T47D (cell line): ENCODE measurements at regions not wholly inside any gene's neighbourhood (a gene's known extent, or its start where the extent isn't known, plus 50 kb on each side); places are given as distances from the start of the nearest gene placed in this dataset.

Experiments used
- DNase-seq, 2 experiments: peaks; one replicate each; pipeline versions ENCODE4 v3.0.0 to v3.0.0-alpha.2; 2011 to 2012; ENCODE audit warnings: low read depth in 1 of 2, low spot score in 1 of 2
- JUND ChIP-seq: IDR thresholded peaks from 2 replicates; pipeline ENCODE4 v1.6.1; 2012; ENCODE audit warnings: low read depth
- in situ Hi-C: cut with HindIII; loops from 2 replicates; pipeline ENCODE4 v1.10.0; 2016; ENCODE audit warnings: low sequenced_read_pairs, low pct_unique_long_range_greater_than_20kb

GRCh38 chr3:180383332-180384020 is 218.5 kb upstream of the TTC14 start:
- DNase-seq: peak in 1 of 2 experiments; percentile 28
- TF ChIP-seq JUND: no peak
- in situ Hi-C loops: no loop called here

DNA sequence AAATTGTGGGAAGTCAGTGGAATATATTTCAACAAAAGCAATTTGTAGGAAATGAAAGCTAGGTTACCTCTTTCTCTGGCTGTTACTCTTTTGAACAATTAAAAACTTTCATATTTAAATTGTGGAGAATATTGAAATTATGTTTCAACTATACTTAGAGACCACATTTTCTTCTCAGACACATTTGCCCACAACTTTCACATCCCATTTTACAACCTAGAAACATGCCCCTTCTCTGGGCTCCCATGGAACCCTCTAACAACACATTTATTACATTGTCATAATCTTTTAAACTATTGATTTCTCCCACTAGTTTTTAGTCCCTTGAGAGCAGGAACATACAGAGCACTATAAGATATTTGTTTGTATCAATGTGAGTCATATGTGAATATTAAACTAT is 211.7 kb upstream of the TTC14 start:
- no peak for DNase-seq
- in situ Hi-C loops: no loop called here
- no peak for TF ChIP-seq JUND

DNA sequence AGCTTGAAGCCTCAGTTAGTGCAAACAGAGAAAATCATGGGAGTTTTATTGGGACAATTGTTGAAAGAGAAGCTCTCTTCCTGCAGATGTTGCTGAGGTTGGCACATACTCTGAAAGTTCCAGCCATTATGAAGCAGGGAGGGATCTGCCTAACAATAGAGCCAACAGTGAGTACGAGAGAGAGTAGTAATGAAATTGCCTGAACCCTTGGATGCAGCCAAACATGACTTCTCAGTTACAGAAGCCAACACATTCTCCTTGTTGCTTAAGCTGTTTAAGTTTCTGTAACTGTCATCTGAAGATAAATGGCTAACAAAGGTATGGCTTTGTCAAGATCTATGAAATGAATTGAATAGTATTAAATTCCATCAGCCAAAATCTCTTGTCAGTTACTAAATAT is 211.0 kb upstream of the TTC14 start:
- TF ChIP-seq JUND: no peak
- in situ Hi-C loops: no loop called here
- DNase-seq: no peak

GRCh38 chr3:180401226-180401625 is 200.7 kb upstream of the TTC14 start:
- in situ Hi-C loops: no loop called here
- TF ChIP-seq JUND: no peak
- no peak for DNase-seq

GRCh38 chr3:180402471-180403073 is 199.4 kb upstream of the TTC14 start:
- DNase-seq: no peak
- in situ Hi-C loops: no loop called here
- TF ChIP-seq JUND: no peak

- TF ChIP-seq JUND: no peak
- in situ Hi-C loops: no loop called here
- no peak for DNase-seq
These were observed 198.8 kb upstream of the TTC14 start for GRCh38 chr3:180403156-180403555.

DNA sequence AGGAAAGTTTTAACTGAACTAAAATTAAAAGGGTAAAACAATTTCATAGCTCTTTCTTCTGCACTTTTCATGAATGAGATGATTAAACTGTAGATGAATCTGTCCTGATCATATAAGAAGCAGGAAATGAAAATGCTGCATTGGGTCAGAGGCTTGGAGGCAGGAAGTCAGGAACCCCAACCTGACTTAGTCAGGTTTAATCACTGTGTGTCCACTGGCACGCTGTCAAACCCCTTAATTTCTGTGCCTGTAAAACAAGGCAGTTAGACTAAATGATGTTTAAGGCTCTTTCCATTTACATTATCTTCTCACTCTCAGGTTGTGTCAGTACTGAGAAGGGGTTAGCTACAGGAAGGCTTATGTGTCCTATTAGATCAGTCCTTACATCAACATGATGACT is 193.3 kb upstream of the TTC14 start:
- in situ Hi-C loops: no loop called here
- no peak for TF ChIP-seq JUND
- no peak for DNase-seq

DNA sequence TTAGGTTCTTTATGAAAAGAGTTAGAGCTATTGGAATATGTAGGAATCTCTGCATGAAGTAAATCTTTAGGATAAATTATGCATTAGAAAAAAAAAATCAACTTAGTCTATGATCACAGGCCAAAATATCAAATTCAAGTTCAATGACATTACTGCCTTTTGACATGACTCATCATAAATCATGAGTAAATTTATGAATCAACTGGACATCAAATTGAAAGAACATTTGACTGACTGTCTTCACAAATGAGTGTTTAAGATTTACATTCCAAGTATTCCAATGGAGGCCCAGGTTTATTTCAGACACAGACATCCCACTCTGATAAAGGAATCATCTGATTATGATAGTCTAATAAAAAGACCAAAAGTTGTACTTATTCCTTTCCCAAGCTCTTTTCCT is 192.8 kb upstream of the TTC14 start:
- TF ChIP-seq JUND: no peak
- no peak for DNase-seq
- in situ Hi-C loops: no loop called here

DNA sequence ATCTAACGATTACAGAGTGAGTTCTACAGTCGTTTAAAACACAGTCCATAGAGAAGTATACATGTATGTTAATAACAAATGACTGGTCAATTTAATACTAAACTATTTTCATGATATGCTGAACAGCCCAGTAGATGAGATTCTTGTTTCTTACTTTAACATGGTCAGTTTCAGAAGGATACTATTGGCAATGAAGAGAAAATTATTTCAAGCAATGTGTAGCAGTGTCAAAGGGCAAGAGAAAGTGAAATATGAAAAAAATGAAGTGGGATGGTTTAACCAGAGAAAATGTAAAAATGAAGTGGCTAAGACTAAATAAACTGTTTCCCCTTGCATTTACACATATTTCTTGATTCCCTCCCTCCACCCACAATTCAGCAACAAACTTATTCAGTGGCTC is 192.1 kb upstream of the TTC14 start:
- no peak for DNase-seq
- in situ Hi-C loops: no loop called here
- no peak for TF ChIP-seq JUND

GRCh38 chr3:180414157-180414556 is 187.8 kb upstream of the TTC14 start:
- TF ChIP-seq JUND: no peak
- in situ Hi-C loops: no loop called here
- DNase-seq: no peak

- TF ChIP-seq JUND: no peak
- no peak for DNase-seq
- in situ Hi-C loops: no loop called here
These were observed 185.8 kb upstream of the TTC14 start for GRCh38 chr3:180416111-180416594.

DNA sequence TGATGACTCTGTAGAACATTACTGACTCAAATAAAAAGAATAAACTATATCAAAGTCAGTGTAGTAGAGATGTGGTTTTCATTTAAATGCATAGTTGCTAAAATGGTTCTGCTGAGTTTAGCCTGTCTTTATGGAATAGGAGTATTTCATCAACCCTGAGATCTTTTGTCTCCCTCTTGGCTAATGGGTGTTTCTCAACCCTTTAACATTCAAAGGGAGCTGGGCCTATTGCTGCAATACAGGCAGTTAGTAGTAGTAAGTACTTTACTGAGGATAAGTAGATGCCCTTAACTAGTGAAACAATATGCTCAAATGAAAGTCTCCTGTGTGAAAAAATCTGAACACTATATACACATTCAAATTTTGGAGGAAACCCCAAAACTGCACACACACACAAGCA is 184.7 kb upstream of the TTC14 start:
- in situ Hi-C loops: no loop called here
- TF ChIP-seq JUND: no peak
- DNase-seq: no peak

- no peak for DNase-seq
- no peak for TF ChIP-seq JUND
- in situ Hi-C loops: no loop called here
These were observed 181.9 kb upstream of the TTC14 start for GRCh38 chr3:180420016-180420415.

DNA sequence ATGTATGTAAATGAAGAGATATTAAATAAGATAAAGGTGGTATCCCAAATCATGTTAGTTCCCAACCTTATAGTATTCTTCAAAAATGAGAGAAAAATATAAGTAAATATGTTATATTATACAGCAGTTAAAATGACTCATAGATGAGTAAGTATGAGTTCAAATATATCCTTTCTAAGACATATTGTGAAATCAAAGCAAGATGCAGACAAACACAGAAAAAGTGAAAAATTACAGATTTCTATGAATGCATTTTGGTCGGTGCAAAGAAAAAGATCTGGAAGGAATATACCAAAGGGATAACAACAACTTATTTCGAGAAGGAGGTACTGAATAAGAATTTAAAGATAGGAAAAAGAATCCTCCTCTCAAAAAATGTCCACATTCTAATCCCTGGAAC is 181.2 kb upstream of the TTC14 start:
- in situ Hi-C loops: no loop called here
- TF ChIP-seq JUND: no peak
- DNase-seq: no peak
